Stimulated activated CD4-positive, alpha-beta T cell treated with anti-CD3 and anti-CD28 coated beads, Interleukin-12 subunit alpha, Interleukin-12 subunit beta, amount 100 ng/mL, for 4 hours (primary cell): ENCODE measurements at regions not wholly inside any gene's neighbourhood (a gene's known extent, or its start where the extent isn't known, plus 50 kb on each side); places are given as distances from the start of the nearest gene placed in this dataset.

ENCODE experiments used
- DNase-seq: peaks from one replicate; pipeline ENCODE4 v3.0.0-alpha.2; 2020

DNA sequence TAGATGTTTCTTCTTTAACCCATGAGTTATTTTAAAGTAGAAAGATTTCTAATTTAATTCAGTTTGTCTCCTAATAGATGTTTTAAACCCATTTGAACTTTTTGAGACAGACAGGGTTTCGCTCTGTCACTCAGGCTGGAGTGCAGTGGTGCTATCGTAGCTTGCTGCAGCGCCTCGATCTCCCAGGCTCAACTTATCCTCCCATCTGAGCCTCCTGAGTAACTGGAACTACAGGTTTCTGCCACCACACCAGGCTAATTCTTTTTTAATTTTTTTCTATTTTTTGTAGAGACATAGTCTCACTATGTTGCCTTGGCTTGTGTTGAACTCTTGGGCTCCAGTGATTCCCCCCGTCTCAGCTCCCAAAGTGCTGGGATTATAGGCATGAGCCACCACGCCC lies 53.0 kb upstream of the RAB18 start:
- DNase-seq: no peak

DNA sequence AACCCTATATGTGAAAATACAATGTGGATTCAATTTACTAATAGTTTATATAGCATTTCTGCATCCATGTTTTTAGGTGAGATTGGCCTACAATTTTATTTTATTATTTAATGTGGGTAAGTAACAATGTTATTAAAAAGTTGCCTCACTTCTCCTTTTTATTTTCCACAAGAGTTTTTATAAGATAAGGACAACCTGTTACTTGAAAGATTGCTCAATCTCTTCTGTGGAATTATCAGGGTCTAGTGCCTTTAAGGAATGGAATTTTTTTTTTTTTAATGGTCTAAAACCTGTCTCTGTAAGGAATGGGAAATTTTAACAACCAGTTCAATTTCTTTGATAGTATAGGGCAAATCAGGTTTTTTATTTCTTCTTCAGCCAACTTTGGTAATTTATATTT lies 53.9 kb upstream of the RAB18 start:
- DNase-seq: no peak

DNA sequence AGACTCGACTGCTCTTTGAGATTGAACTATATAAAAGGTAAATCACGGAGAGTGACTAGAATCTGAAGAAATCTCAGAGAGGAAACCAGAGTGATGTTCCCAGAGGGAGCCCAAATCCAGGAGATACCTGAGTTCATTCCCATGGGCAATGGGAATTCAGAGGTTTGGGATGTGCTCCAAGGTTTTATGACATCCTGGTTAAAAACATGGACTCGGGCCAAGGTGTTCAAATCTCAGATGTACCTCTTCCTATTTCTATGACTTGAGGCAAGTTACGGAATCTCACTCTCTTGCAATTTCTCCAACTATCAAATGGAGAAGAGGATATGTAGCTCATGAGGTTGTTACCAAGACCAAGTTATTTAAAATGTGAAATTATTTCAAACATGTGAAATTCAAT lies 54.5 kb upstream of the RAB18 start:
- no peak for DNase-seq

DNA sequence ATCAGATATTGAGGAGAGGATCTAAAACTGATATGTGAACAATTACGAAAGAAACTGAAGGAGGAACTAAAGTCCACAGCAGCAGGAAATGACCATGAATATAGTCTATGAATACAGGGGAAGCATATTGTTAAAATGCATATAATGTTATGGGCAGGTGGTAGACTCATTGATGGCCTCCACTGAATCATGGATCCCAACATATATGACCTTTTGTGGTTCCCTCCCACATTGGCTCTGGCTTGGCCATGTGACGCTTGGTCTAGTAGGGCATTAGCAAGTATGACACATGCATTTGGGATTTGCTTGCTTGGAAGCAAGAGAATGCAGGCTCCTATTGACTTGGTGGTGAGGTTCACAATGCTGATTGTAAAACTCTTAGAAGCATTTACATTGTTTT lies 55.2 kb upstream of the RAB18 start:
- DNase-seq: no peak

DNA sequence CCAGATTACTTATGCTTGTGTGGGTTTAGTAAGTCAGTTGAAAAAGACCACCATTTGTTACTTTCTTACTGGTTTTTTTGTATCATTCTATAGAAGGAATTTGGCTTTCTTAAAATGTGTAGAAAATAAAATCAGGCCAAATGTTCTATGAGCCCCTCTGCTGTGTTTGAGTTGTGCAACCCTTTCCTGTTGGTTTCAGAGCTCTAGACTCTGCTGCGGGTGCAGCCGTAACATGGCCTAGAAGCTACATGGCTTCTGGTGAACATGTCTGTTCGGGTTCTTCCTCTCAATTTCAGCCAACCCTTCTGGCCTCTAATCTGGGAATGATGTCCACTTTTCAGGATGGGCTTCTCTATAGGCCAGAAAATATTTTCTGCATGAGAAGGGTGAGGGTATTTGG lies 56.6 kb upstream of the RAB18 start:
- no peak for DNase-seq

DNA sequence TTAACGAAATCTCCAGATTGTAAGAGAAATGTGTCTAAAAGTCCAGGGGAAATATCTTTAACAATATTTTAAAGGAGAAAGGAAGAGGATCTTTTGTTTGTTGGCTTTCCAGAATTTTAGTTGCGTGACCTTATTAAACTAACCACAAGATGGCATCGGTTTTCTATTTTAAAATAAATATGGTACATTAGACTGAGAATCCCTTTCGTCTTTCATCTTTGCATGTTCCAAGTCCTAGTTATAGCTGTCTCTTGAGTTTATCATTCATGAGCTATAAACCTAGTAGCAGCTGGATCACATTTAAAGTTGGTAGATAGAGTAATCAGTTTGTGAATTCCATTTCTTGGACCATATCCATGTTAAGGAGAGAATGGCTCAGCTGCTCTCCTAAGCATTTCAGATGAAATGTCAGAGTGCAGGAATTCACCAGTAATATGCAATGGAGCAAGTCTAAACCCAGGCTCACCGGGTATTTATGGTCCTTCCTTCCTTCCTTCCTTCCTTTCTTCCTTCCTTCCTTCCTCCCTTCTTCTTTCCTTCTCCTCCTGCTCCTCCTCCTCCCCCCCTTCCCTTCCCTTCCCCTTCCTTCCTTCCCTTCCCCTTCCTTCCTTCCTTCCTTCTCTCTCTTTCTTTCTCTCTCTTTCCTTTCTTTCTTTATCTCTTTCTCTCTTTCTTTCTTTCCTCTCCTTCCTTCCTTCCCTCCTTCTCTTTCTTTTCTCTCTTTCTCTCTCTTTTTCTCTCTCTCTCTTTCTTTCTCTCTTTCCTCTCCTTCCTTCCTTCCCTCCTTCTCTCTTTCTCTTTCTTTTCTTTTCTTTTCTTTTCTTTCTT lies 57.8 kb upstream of the RAB18 start:
- no peak for DNase-seq

DNA sequence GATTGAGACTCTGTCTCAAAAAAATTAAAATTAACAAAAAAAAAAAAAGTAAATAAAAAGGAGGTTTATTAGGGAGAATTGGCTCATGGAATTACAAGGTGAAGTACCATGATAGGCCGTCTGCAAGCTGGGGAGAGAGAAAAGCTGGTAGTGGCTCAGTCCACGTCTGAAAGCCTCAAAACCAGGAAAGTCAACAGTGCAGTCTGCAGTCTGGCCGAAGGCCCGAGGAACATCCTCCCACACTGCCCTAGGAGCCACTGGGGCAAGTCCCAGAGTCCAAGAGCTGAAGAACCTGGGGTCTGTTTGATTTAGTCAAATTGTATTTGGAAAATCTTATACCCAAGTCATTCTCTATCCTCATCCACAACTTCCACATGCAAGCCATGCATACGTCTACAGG lies 59.0 kb upstream of the RAB18 start:
- no peak for DNase-seq

DNA sequence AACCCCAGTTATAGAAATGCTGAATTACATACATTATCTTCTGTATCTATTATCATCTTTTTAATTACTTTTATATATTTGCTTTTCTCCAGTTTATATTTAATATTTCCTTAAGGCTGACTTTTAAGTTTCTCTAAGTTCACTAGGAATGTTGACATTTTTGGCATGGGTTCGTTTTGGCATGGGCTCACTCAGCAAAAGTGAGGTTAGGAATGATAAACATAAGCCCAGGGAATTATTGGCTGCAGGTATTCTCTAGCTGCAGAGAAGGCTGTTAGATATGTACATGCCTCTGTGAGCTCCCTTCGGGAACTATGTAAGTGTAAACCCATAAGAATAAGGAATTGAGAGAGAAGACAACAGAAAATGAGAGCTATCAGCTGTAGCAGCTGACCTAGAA lies 63.6 kb upstream of the RAB18 start:
- no peak for DNase-seq

DNA sequence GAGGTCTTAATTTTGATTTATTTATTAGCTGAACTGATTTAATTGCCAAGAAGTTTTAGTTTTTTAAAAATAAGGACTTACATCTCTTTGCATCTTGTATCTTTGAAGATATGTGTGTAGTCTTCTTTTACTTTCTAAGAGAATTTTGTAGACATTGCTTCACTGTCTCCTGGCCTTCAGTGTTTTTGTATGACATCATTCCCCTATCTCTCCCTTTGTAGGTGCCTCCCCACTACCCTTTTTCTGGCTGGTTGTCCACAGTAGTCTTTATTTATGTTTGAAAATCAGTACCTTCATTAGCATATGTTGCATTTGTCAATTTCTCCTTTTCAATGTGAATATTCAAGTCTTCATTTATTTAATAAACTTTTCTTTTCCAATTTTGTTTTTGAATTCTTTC lies 64.1 kb upstream of the RAB18 start:
- no peak for DNase-seq

DNA sequence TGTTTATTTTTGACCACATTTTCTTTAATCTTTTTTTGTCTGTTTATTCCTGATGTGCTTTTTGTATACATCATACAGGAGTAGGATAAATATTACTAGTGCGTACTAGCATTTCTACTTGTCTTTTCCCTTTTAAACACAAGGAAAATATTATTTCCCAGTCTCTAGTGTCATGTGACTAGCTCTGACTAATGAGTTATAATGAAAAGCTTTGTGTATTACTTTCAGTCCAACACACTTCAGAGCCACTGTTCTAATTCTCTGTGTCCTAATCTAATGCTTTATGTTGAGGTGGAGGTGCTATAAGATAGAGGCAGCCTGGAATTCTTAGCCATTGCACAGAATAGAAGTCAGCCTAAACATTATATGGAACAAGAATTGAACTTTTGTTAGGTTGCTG lies 65.0 kb upstream of the RAB18 start:
- DNase-seq: no peak

DNA sequence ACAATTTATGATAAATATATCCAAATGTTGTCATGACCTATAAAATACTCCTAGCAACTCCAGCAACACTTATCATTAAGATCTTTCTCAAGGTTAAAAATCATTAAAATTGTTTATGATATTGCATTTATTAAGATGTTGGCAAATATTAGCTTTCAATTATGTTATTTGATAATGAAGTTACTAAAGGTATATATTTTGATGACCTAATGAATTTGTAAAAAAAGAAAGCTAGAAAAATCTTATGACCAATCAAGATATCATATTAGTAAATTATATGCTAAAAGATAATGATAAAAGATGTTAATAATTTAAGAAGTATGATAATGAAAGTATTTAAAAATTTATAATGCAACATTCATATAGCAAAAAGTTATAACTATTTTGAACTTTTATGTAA lies 66.3 kb upstream of the RAB18 start:
- no peak for DNase-seq

DNA sequence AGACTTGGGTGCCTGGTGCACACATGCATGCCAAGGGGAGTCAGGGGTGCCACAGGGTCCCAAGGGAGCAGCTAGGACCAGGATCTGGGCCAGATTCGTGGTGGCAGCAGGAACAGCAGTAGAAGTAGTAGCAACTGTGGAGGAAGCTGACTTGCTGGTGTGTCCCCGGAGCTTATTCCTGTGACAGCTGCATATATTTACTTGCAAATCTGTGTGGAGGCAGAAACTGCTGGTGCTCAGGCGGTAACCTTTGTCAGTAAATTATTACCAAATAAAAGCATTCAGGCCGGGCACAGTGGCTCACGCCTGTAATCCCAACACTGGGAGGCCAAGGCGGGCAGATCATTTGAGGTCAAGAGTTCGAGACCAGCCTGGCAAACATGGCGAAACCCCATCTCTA lies 67.4 kb upstream of the RAB18 start:
- DNase-seq: no peak

DNA sequence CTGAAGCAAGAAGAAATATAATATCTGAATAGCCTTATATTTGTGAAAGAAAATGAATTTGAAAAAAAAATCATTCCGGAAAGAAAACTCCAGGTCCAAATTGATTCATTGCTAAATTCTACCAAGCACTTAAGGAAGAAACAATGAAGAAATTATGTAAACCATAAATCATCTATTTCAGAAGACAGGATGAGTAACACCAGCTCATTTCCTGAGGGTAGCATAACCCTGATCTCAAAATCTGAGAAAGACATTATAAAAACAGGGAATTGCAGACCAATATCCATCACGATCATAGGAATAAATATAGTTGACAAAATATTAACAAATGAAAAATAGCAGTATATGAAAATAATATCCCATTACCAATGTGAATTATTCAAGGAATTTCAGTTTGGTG lies 70.1 kb upstream of the RAB18 start:
- no peak for DNase-seq

DNA sequence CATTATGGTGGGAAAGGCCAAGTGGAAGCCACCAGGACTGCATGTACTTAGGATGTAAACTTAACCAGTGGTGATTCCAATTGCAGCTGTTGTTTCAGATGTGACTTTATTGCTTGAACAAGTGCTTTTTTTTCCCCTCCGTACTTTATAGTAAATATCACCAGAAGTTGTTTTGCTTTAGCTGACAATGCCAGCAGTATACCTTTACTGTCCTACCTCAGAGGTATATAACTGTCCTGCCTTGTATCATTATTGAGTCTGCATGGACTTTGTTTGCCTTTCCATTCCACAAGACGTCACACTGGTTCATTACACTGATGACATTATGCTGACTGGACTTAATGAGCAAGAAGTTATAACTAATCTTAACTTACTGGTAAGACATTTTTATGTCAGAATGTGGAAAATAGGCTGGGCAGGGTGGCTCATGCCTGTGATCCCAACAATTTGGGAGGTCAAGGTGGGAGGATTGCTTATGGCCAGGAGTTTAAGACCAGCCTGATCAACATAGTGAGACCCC lies 77.1 kb upstream of the RAB18 start:
- DNase-seq: no peak

DNA sequence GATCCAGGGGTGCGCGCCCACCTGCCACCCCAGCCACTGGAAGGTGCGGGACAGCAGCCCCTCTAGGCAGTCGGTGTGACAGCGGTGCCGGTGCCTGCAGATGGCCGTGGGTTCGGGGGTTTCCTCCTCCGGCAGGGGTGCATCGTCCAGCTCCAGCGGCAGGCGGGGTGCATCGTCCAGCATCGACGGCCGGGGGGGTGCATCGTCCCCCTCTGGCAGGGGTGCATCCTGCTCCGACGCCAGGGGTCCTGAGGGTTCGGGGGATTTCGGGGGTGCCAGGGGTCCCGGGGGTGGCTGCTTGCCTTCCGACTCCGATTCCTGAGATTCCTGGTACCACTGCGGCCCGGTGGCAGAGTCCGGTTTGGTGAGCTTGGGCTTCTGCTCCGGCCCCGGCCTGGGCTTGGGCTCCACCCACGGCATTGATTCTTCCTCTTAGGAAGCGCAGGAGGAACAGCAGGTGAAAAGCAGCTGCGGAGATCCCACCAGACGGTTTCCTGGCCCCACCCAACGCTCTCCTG lies 90.2 kb upstream of the RAB18 start:
- no peak for DNase-seq

DNA sequence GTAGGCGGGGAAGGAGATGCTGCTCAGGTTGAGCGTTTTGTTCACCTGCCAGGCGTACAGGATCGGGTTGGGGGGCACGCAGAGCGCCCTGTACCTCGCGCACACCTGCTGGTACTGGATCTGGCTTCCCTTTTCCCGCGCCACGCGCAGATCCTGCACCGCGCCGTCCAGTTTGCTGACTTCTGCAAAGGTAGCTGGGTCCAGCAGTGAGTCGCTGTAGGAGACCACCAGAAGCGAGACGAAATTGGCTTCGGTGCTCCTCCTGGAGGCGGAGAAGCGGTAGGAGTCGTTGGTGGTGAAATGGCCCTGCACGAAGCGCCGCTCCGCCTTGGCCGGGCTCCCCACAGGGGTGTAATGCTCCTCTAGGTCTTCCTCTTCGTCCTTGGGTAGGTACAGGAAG lies 90.7 kb upstream of the RAB18 start:
- no peak for DNase-seq

DNA sequence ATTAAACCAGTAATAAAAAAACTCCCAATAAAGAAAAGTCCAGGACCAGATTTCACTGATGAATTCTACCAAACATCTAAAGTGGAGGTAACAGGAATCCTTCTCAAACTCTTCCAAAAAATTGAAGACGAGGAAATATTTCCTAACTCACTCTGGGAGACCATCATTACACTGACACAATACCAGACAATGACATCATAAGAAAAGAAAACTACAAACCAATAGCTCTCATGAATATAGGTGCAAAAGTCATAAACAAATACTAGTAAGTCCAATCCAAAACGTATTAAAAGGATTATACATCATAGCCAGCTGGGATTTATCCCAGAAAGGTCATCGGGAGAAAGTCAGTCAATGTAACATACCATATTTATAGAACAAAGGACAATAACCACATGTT lies 94.0 kb upstream of the RAB18 start:
- DNase-seq: no peak

DNA sequence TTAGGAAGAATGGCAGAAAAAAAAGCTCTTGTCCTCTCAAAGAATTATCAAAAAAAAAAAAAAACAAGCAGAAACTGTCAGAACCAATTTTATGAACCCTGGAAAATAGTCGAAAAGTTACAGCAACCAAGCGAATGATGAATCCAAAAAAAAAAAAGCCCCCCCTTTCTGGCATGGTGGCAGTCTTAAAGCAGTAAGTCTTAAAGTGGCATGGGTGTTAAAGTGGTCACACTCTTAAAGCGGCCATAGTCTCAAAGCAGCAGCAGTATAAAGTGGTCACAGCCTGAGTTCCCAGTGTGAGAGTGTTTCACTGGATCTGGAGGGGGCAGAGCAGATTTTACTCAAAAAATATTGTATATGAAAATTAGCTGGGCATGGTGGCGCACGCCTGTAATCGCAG lies 96.8 kb upstream of the RAB18 start:
- no peak for DNase-seq

DNA sequence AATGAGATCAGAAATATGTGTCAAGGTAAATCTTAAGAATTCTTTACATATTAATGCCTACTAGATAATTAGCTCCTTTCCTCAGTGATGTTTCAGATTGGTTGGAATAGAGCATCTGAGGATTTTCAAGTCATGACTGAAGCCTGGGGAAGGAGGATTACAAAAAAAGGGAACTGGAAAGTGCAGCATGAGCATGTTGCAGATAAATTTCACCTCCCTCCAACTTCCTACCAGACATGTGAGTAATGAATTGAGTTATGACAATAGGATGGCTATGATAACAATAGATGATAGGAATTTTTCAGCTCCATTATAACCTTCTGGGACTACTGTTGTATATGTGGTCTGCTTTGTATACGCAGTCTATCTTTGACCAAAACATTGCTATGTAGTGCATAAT lies 104.2 kb upstream of the RAB18 start:
- DNase-seq: no peak

DNA sequence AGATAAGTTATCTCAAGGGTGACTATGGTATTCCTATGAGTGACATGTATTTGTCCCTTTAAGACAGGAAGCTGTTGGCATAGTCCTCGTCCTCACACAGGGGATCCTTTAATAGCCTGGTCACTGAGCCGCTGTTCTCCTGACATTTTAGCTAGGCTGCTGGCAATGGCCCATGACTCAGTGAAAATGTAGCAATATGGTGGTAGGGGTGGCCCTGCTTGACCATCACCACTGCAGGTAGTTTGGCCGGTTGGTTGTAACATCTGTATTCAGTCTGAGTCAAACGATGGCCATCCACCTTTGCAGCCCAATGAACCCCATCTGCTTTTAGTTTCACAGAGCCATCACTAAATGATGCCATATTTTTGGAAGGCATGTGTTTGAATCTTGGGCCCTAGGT lies 110.1 kb upstream of the RAB18 start:
- no peak for DNase-seq

DNA sequence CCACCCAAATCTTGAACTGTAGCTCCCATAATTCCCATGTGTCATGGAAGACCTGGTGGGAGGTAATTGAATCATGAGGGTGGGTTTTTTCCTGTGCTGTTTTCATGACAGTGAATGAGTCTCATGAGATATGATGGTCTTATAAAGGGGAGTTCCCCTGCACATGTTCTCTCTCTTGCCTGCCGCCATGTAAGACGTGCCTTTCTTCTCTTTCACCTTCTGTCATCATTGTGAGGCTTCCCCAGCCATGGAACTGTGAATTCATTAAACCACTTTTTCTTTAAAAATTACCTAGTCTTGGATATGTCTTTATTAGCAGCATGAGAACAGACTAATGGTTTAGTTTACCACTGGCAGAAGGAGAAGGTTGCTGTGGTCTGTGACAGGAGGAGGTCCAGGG lies 111.5 kb upstream of the RAB18 start:
- DNase-seq: no peak

DNA sequence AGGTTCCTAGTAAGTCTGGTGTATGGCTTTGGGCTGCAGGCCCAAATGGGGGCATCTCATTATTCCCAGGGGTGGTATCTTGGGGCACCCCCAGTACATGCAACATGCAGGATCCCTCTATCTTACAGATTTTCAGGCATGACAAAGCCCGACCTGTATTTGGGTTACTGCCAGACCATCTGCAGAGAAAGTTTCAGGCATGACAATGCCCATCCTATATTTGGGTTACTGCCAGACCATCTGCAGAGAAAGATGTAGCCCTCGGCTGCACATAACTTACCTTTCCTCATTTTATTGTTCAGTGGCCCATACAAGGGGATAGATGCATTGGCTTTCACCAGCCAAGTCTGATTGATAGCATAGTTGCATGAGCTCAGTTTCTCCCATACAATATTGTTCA lies 112.2 kb upstream of the RAB18 start:
- no peak for DNase-seq

DNA sequence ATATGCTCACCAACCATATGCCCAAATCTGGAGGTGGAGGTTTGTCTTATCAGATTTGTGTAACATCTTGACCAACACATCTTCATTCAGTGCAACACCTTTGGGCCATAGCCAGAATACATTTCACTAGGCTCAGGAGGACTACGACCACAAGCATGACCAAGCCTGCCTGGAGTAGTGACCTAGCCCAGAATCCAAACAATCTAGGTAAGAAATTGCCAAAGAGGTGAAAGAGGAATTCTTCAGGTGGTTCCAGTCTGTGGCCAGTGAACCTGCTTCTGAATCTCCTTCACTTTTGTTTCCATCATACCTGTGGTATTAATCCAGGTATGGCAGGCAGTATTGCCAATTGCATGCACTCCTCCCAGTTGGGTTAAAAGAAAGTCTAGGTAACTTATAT lies 112.8 kb upstream of the RAB18 start:
- no peak for DNase-seq

DNA sequence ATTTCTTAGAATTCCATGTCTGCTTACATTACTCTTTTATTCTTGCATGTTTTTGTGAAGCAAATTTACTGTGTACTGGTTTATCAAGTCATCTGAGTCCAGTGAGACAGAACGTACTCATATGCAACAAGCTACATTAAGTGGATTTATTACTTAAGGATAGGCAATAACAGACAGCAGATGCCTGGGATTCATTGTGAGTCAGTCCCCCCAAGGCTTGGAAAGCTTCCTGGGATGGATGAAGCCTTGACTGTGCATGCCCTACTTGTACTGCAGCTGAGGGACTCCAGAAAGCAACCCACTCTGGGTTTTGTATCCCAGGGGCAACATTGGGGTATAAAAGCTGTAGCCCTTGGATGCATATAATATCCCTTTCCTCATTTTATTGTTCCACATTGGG lies 113.4 kb upstream of the RAB18 start:
- DNase-seq: no peak

DNA sequence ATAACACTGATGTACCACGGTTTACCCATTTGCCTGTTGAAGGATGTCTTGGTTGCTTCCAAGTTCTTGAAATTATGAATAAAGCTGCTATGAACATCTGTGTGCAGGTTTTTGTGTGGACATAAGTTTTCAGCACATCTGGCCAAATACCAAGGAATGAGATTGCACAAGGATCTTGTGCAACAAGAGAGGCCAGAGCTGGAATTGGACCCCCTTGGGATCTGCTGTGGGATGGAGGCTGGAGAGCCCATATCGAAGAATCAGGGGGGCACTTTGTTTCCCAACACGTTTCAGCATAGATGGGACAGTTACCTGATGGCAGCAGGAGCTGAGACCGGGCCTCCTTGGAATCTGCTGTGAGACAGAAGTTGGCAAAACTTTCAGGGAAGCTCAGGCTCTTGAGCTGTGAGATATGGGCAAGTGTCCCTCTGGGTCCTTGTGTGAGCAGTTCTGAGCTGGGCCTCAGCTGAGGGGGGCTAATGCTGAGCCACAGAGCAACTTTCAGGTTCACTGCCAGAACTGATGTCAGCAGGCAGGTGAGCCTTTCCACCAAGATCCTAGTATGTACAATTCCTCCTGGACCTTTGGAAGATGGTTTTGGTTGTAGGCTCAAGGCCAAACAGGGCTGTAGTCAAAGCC lies 115.2 kb upstream of the RAB18 start:
- DNase-seq: no peak
